HepG2 (cell line): ENCODE measurements at regions not wholly inside any gene's neighbourhood (a gene's known extent, or its start where the extent isn't known, plus 50 kb on each side); places are given as distances from the start of the nearest gene placed in this dataset.

ENCODE experiments used
- BORCS8-MEF2B ChIP-seq: sonication (generic); formaldehyde crosslinking; IDR thresholded peaks from 2 replicates; pipeline ENCODE4 v1.8.0; 2022; ENCODE audit warnings: mild to moderate bottlenecking, missing genetic modification reagents
- HCFC1 ChIP-seq: fragments of 150-350 bp; IDR thresholded peaks from 2 replicates; pipeline ENCODE4 v1.6.1; 2014; ENCODE audit warnings: low read depth, low read length
- HDAC1 ChIP-seq: sonication (generic); formaldehyde crosslinking; IDR thresholded peaks from 2 replicates; pipeline ENCODE4 v1.5.1; 2020; ENCODE audit warnings: mild to moderate bottlenecking, missing genetic modification reagents
- MBNL3 ChIP-seq: fragments of 250-450 bp; sonication (Bioruptor Pico); conservative IDR thresholded peaks from 2 replicates; pipeline ENCODE4 v1.8.0; 2022; ENCODE audit warnings: mild to moderate bottlenecking, inconsistent platforms
- NFKB2 ChIP-seq: sonication (generic); formaldehyde crosslinking; IDR thresholded peaks from 2 replicates; pipeline ENCODE4 v1.4.0; 2020; ENCODE audit warnings: missing genetic modification reagents, borderline replicate concordance
- PHF20 ChIP-seq: sonication (generic); formaldehyde crosslinking; IDR thresholded peaks from 2 replicates; pipeline ENCODE4 v1.5.0; 2020; ENCODE audit warnings: mild to moderate bottlenecking, missing genetic modification reagents
- RCOR2 ChIP-seq: IDR thresholded peaks from 2 replicates; pipeline ENCODE4 v1.6.1; 2016; ENCODE audit warnings: missing biosample characterization, missing genetic modification reagents
- RXRB ChIP-seq: IDR thresholded peaks from 2 replicates; pipeline ENCODE4 v1.6.1; 2016; ENCODE audit warnings: borderline replicate concordance, missing genetic modification reagents, missing compliant biosample characterization
- SALL1 ChIP-seq: sonication (generic); formaldehyde crosslinking; IDR thresholded peaks from 2 replicates; pipeline ENCODE4 v1.8.0; 2022; ENCODE audit warnings: mild to moderate bottlenecking, missing genetic modification reagents
- SMAD1 ChIP-seq: sonication (generic); formaldehyde crosslinking; IDR thresholded peaks from 2 replicates; pipeline ENCODE4 v1.4.0; 2020; ENCODE audit warnings: missing genetic modification reagents, low read depth, mild to moderate bottlenecking, borderline replicate concordance
- SMARCC2 ChIP-seq: fragments of 450-650 bp; IDR thresholded peaks from 2 replicates; pipeline ENCODE4 v1.6.1; 2017; ENCODE audit warnings: antibody characterized with exemption, mild to moderate bottlenecking
- SRY ChIP-seq: sonication (generic); formaldehyde crosslinking; IDR thresholded peaks from 2 replicates; pipeline ENCODE4 v1.8.0; 2022; ENCODE audit warnings: mild to moderate bottlenecking, missing genetic modification reagents
- ZMYM4 ChIP-seq: sonication (generic); formaldehyde crosslinking; IDR thresholded peaks from 2 replicates; pipeline ENCODE4 v1.8.1; 2023; ENCODE audit warnings: mild to moderate bottlenecking, missing genetic modification reagents
- ZNF549 ChIP-seq: sonication (generic); formaldehyde crosslinking; IDR thresholded peaks from 2 replicates; pipeline ENCODE4 v1.5.0; 2020; ENCODE audit warnings: missing genetic modification reagents
- ZNF570 ChIP-seq: sonication (generic); formaldehyde crosslinking; IDR thresholded peaks from 2 replicates; pipeline ENCODE4 v1.4.0; 2020; ENCODE audit warnings: mild to moderate bottlenecking, missing genetic modification reagents, borderline replicate concordance
- ZNF724P ChIP-seq: sonication (generic); formaldehyde crosslinking; IDR thresholded peaks from 2 replicates; pipeline ENCODE4 v1.8.0; 2022; ENCODE audit warnings: missing genetic modification reagents, borderline replicate concordance
- ZNF781 ChIP-seq: sonication (generic); formaldehyde crosslinking; IDR thresholded peaks from 2 replicates; pipeline ENCODE4 v1.5.1; 2020; ENCODE audit warnings: borderline replicate concordance, mild to moderate bottlenecking, missing genetic modification reagents; ENCODE audit errors: not compliant biosample characterization
- TF ChIP-seq, protein P1 (sequence below): sonication (generic); formaldehyde crosslinking; IDR thresholded peaks from 2 replicates; pipeline ENCODE4 v1.5.1; 2020; ENCODE audit warnings: missing genetic modification reagents, mild to moderate bottlenecking, borderline replicate concordance
- TF ChIP-seq, protein P2 (sequence below), 2 experiments: fragments of 450-650 bp in 1 of 2; sonication (generic) in 1 of 2; formaldehyde crosslinking in 1 of 2; IDR thresholded peaks; 2 replicates each; pipeline versions ENCODE4 v1.6.1 to v1.8.0; 2016 to 2022; ENCODE audit warnings: antibody characterized with exemption in 1 of 2, mild to moderate bottlenecking in 1 of 2, missing genetic modification reagents in 1 of 2

DNA sequence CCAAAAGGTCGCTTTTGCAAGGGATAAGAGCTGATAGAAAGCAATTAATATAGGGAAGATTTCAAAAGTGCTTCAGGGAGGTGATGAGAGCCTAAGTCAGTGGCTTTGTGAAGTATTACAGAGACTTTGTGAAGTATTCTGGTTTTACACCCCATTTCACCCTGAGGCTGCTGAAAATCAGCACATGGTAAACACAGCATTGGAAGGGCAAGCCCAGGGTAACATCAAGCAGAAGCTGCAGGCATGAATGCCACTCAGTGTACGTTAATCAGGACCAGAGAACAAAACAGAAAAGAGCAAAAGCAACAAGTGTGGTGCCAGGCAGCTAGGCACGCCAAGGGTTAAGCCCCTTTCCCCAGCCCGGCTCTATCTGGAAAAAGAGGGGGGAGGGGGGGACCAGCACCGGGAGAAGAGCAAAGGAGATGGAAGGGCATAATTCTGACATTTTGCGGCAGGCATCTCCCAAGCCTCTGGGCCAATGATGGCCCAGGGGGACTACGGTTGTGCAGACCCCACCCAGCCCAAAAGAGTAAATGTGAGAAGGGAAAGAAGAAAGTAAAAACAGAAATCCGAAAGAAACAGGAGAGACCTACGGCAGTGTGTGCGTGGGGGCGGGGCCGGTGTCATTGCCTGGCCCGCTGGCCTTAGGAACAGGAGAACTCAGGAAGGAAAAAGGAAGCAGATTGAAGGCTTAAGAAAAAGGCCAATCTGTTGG, 58.9 kb downstream of the DHRS2 start (continued):
- TF ChIP-seq, protein P1, sequence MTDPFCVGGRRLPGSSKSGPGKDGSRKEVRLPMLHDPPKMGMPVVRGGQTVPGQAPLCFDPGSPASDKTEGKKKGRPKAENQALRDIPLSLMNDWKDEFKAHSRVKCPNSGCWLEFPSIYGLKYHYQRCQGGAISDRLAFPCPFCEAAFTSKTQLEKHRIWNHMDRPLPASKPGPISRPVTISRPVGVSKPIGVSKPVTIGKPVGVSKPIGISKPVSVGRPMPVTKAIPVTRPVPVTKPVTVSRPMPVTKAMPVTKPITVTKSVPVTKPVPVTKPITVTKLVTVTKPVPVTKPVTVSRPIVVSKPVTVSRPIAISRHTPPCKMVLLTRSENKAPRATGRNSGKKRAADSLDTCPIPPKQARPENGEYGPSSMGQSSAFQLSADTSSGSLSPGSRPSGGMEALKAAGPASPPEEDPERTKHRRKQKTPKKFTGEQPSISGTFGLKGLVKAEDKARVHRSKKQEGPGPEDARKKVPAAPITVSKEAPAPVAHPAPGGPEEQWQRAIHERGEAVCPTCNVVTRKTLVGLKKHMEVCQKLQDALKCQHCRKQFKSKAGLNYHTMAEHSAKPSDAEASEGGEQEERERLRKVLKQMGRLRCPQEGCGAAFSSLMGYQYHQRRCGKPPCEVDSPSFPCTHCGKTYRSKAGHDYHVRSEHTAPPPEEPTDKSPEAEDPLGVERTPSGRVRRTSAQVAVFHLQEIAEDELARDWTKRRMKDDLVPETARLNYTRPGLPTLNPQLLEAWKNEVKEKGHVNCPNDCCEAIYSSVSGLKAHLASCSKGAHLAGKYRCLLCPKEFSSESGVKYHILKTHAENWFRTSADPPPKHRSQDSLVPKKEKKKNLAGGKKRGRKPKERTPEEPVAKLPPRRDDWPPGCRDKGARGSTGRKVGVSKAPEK (CRISPR knock-in tag): 0 out of 2 replicates have a peak, but pooled peaks have one; percentile 14
- no peak for TF ChIP-seq RCOR2 (CRISPR knock-in tag)
- TF ChIP-seq BORCS8-MEF2B (CRISPR knock-in tag): no peak; the same call in 1 of the 2 replicates
- TF ChIP-seq, protein P2, sequence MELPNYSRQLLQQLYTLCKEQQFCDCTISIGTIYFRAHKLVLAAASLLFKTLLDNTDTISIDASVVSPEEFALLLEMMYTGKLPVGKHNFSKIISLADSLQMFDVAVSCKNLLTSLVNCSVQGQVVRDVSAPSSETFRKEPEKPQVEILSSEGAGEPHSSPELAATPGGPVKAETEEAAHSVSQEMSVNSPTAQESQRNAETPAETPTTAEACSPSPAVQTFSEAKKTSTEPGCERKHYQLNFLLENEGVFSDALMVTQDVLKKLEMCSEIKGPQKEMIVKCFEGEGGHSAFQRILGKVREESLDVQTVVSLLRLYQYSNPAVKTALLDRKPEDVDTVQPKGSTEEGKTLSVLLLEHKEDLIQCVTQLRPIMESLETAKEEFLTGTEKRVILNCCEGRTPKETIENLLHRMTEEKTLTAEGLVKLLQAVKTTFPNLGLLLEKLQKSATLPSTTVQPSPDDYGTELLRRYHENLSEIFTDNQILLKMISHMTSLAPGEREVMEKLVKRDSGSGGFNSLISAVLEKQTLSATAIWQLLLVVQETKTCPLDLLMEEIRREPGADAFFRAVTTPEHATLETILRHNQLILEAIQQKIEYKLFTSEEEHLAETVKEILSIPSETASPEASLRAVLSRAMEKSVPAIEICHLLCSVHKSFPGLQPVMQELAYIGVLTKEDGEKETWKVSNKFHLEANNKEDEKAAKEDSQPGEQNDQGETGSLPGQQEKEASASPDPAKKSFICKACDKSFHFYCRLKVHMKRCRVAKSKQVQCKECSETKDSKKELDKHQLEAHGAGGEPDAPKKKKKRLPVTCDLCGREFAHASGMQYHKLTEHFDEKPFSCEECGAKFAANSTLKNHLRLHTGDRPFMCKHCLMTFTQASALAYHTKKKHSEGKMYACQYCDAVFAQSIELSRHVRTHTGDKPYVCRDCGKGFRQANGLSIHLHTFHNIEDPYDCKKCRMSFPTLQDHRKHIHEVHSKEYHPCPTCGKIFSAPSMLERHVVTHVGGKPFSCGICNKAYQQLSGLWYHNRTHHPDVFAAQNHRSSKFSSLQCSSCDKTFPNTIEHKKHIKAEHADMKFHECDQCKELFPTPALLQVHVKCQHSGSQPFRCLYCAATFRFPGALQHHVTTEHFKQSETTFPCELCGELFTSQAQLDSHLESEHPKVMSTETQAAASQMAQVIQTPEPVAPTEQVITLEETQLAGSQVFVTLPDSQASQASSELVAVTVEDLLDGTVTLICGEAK (IDR thresholded peaks at IDR 0.05): no peak
- TF ChIP-seq, protein P2 (CRISPR knock-in tag; IDR thresholded peaks at IDR 0.05): no peak
- TF ChIP-seq SRY: no peak
- no peak for TF ChIP-seq HCFC1
- TF ChIP-seq ZNF724P (CRISPR knock-in tag): no peak
- TF ChIP-seq NFKB2 (CRISPR knock-in tag): peak; percentile 45; the same call in 1 of the 2 replicates
- TF ChIP-seq ZMYM4 (CRISPR knock-in tag): no peak
- no peak for TF ChIP-seq PHF20 (CRISPR knock-in tag)
- no peak for TF ChIP-seq HDAC1 (CRISPR knock-in tag)
- peak; percentile 13 for TF ChIP-seq ZNF781 (CRISPR knock-in tag)
- TF ChIP-seq ZNF570 (CRISPR knock-in tag): no peak
- no peak for TF ChIP-seq SMARCC2
- no peak for TF ChIP-seq SALL1
- 0 out of 2 replicates have a peak, but pooled peaks have one; percentile 9 for TF ChIP-seq RXRB (CRISPR knock-in tag)
- no peak for TF ChIP-seq MBNL3 (CRISPR knock-in tag)
- no peak for TF ChIP-seq ZNF549 (CRISPR knock-in tag)
- no peak for TF ChIP-seq SMAD1 (CRISPR knock-in tag)
